BJ (cell line): ENCODE measurements at regions not wholly inside any gene's neighbourhood (a gene's known extent, or its start where the extent isn't known, plus 50 kb on each side); places are given as distances from the start of the nearest gene placed in this dataset.
A peak's percentile ranks its signal among the peaks of the same experiment; 100 is the strongest.

Experiments used
- CTCF ChIA-PET: fragments of 350-600 bp; formaldehyde crosslinking; extraction: SDS; loops from one replicate; lab custom pipeline; 2021; ENCODE audit warnings: antibody characterized with exemption, inconsistent platforms; lab: Yijun Ruan, JAX
- POLR2A ChIA-PET: fragments of 300-600 bp; sonication (Branson Sonifier 250); formaldehyde crosslinking; extraction: SDS; loops from one replicate; lab custom pipeline; 2021; ENCODE audit warnings: antibody characterized with exemption; lab: Charles Lee
- DNase-seq: peaks from one replicate; pipeline ENCODE4 v3.0.0-alpha.2; 2011; ENCODE audit warnings: low read depth
- H3K27me3 ChIP-seq: 2 replicates; pipeline ENCODE4 v1.6.0; 2011; ENCODE audit warnings: low read length; ENCODE audit not compliant: control insufficient read depth, insufficient read depth
- H3K36me3 ChIP-seq: 2 replicates; pipeline ENCODE4 v1.5.1; 2011; ENCODE audit warnings: low read length; ENCODE audit not compliant: control insufficient read depth, insufficient read depth
- H3K4me3 ChIP-seq: 2 replicates; pipeline ENCODE4 v1.5.1; 2011; ENCODE audit warnings: low read depth, mild to moderate bottlenecking, control low read depth, low read length
- CTCF ChIP-seq: IDR thresholded peaks from 2 replicates; pipeline ENCODE4 v1.5.1; 2011; ENCODE audit warnings: low read depth, mild to moderate bottlenecking, control low read depth, inconsistent platforms, low read length, moderate library complexity; ENCODE audit not compliant: insufficient read depth

GRCh38 chr4:32985256-32985655 is 2265.1 kb downstream of the PCDH7 start:
- Histone ChIP-seq H3K36me3 (no peaks in the 10 kb centered on the region), H3K27me3 (no peaks in the 10 kb centered on the region), H3K4me3 (no peak overlapping the region)
- ChIA-PET CTCF (no interaction called here), POLR2A (no interaction called here)
- DNase-seq: no peak
- no peak for TF ChIP-seq CTCF

GRCh38 chr4:32986236-32986635 is 2266.1 kb downstream of the PCDH7 start:
- peak; percentile 19 for DNase-seq
- no peak for TF ChIP-seq CTCF
- H3K27me3 ChIP-seq: no peaks in the 10 kb centered on the region
- no peak overlapping the region for H3K4me3 ChIP-seq
- CTCF ChIA-PET: no interaction called here
- POLR2A ChIA-PET: no interaction called here
- H3K36me3 ChIP-seq: no peaks in the 10 kb centered on the region

- Histone ChIP-seq H3K4me3 (no peak overlapping the region), H3K27me3 (no peaks in the 10 kb centered on the region), H3K36me3 (no peaks in the 10 kb centered on the region)
- CTCF ChIA-PET: no interaction called here
- no peak for TF ChIP-seq CTCF
- DNase-seq: no peak
- POLR2A ChIA-PET: no interaction called here
Observed at GRCh38 chr4:32987111-32987510, 2266.9 kb downstream of the PCDH7 start.

DNA sequence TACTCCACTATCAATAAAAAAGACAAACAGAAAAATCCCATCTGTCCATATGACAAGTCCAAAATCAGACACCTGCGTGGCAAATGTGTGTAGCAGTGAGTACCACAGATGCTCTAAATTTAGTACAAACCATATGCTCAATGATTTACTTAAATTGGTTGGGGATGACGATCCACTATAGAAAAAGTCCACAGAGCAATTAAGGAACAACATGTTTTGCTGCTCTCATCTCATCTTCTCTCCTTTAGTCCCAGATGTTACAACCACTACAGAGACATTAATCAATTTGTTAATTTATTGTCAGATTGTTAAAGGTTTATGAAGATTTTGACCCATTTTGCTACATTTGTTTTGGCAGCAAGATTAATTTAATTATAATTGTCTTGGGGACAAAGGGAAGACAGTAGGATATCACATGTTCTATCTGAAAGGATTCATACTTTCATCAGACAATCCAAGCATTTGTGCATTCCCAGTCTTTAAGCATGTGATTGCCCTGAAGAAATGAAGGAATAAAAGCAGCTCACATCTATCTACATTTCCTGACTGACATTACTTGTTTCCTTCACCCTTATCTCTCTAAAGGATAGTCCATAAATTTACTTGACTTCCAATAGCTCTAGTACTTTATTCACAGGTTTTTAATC is 2268.1 kb downstream of the PCDH7 start:
- no peak for TF ChIP-seq CTCF
- ChIA-PET CTCF (interaction anchor here (1.7 kb wide), 1 partner anchor 21 kb away, joined by 4 read pairs; no protein-coding TSS in a partner anchor), POLR2A (no interaction called here)
- no peak for DNase-seq
- no peaks in the 10 kb centered on the region for H3K36me3 ChIP-seq
- H3K4me3 ChIP-seq: no peak overlapping the region
- H3K27me3 ChIP-seq: no peaks in the 10 kb centered on the region

DNA sequence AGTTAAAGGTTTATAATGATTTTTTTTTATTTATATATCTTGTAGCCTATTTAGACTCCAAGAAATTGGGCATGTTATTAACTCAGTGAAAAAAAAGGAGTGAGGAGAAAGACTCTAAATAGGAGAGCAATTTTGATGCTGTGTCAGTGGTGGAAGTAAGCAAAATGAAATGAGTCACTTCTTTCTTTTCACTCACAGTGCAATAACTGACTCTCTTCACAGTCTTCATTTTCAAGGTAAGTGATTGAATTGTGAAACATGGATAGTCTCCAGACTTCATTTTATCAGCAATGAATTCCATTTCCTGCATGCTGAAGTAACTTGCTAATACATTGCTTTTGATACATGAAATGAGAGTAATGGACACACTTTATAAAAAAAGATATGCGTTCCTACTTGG is 2271.5 kb downstream of the PCDH7 start:
- ChIA-PET CTCF (no interaction called here), POLR2A (no interaction called here)
- Histone ChIP-seq H3K36me3 (no peaks in the 10 kb centered on the region), H3K4me3 (no peak overlapping the region), H3K27me3 (no peaks in the 10 kb centered on the region)
- no peak for TF ChIP-seq CTCF
- no peak for DNase-seq
